ENCODE measurements at regions not wholly inside any gene's neighbourhood (a gene's known extent, or its start where the extent isn't known, plus 50 kb on each side); places are given as distances from the start of the nearest gene placed in this dataset.

DNA sequence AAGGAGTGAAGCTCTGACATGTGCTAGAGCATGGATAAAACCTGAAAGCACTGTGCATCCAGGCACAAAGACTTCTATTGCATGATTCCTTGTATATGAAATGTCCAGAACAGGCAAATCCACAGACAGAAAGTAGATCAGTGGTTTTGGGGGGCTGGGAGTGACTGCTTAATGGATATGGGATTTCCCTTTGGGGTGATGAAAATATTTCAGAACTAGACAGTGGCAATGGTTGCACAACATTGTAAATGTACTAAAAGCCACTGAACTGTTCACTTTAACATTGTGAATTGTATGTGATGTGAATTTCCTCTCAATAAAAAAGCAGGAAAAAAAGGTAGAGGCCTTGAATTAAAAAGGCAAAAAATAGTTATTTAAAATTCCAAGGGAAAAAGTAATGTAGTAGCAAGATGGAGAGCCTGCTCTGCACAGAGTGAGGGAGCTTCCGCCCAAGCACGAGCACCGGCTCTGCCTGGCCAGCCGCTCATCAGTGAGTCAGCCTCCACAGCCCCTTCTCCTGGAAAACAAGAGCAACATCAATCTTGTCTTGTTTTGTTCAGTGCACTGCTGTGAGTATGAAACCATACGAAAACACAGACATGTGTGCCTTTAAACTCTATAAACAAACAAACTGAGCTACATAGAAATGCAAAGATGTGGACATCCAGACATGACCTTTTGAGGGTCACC is 74.6 kb upstream of the THBS2 start:
- TF ChIP-seq, protein P1, sequence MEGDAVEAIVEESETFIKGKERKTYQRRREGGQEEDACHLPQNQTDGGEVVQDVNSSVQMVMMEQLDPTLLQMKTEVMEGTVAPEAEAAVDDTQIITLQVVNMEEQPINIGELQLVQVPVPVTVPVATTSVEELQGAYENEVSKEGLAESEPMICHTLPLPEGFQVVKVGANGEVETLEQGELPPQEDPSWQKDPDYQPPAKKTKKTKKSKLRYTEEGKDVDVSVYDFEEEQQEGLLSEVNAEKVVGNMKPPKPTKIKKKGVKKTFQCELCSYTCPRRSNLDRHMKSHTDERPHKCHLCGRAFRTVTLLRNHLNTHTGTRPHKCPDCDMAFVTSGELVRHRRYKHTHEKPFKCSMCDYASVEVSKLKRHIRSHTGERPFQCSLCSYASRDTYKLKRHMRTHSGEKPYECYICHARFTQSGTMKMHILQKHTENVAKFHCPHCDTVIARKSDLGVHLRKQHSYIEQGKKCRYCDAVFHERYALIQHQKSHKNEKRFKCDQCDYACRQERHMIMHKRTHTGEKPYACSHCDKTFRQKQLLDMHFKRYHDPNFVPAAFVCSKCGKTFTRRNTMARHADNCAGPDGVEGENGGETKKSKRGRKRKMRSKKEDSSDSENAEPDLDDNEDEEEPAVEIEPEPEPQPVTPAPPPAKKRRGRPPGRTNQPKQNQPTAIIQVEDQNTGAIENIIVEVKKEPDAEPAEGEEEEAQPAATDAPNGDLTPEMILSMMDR (conservative IDR thresholded peaks at IDR 0.05) = no peak
- no peak for TF ChIP-seq EZH2 (IDR thresholded peaks at IDR 0.05; ENCODE audit: low read depth)
